H9 (cell line): ENCODE measurements at regions not wholly inside any gene's neighbourhood (a gene's known extent, or its start where the extent isn't known, plus 50 kb on each side); places are given as distances from the start of the nearest gene placed in this dataset.

Experiments
- DNase-seq: peaks from one replicate; pipeline ENCODE4 v3.0.0-alpha.2; 2017
- H2AFZ ChIP-seq: one replicate; pipeline ENCODE4 v1.6.1; 2013; ENCODE audit warnings: mild to moderate bottlenecking, low read length, control low read depth, moderate library complexity
- H2AK5ac ChIP-seq: 2 replicates; pipeline ENCODE4 v1.6.1; 2013; ENCODE audit warnings: low read length, control low read depth, mixed read lengths; ENCODE audit not compliant: insufficient read length
- H2BK120ac ChIP-seq: one replicate; pipeline ENCODE4 v1.6.1; 2013; ENCODE audit warnings: low read depth, mild to moderate bottlenecking, low read length, control low read depth, inconsistent platforms; ENCODE audit not compliant: poor library complexity, severe bottlenecking
- H2BK12ac ChIP-seq: 2 replicates; pipeline ENCODE4 v1.6.1; 2013; ENCODE audit warnings: low read length, control low read depth, mixed read lengths, low read depth; ENCODE audit not compliant: insufficient read length
- H2BK15ac ChIP-seq: 2 replicates; pipeline ENCODE4 v1.6.1; 2013; ENCODE audit warnings: low read depth, low read length, control low read depth
- H2BK20ac ChIP-seq: one replicate; pipeline ENCODE4 v1.6.1; 2013; ENCODE audit warnings: low read depth, mild to moderate bottlenecking, low read length, control low read depth, inconsistent platforms; ENCODE audit not compliant: poor library complexity, severe bottlenecking
- H2BK5ac ChIP-seq: 2 replicates; pipeline ENCODE4 v1.6.1; 2013; ENCODE audit warnings: low read length, control low read depth, mixed read lengths; ENCODE audit not compliant: insufficient read length
- H3K14ac ChIP-seq: 2 replicates; pipeline ENCODE4 v1.6.1; 2013; ENCODE audit warnings: low read length, control low read depth; ENCODE audit not compliant: insufficient read depth
- H3K18ac ChIP-seq: 2 replicates; pipeline ENCODE4 v1.6.1; 2013; ENCODE audit warnings: low read depth, mild to moderate bottlenecking, mixed read lengths, low read length, control low read depth; ENCODE audit not compliant: insufficient read length
- H3K23ac ChIP-seq: 2 replicates; pipeline ENCODE4 v1.6.1; 2013; ENCODE audit warnings: low read length, control low read depth, mixed read lengths, low read depth; ENCODE audit not compliant: insufficient read length
- H3K23me2 ChIP-seq: 2 replicates; pipeline ENCODE4 v1.6.1; 2013; ENCODE audit warnings: low read depth, mild to moderate bottlenecking, mixed read lengths, low read length, control low read depth; ENCODE audit not compliant: insufficient read length, poor library complexity, severe bottlenecking
- H3K27ac ChIP-seq: 2 replicates; pipeline ENCODE4 v1.5.1; 2013; ENCODE audit warnings: low read length, control low read depth, mixed read lengths, low read depth; ENCODE audit not compliant: insufficient read length
- H3K27me3 ChIP-seq: 2 replicates; pipeline ENCODE4 v1.6.1; 2013; ENCODE audit warnings: low read length, control low read depth, inconsistent platforms; ENCODE audit not compliant: insufficient read depth
- H3K4ac ChIP-seq: 2 replicates; pipeline ENCODE4 v1.6.1; 2013; ENCODE audit warnings: low read depth, mild to moderate bottlenecking, control low read depth, inconsistent platforms, low read length, moderate library complexity
- H3K4me1 ChIP-seq: 2 replicates; pipeline ENCODE4 v1.6.1; 2013; ENCODE audit warnings: low read length, control low read depth, inconsistent platforms; ENCODE audit not compliant: insufficient read depth
- H3K4me2 ChIP-seq: 2 replicates; pipeline ENCODE4 v1.6.1; 2013; ENCODE audit warnings: low read length, control low read depth, mixed read lengths; ENCODE audit not compliant: insufficient read length, insufficient read depth
- H3K56ac ChIP-seq: 2 replicates; pipeline ENCODE4 v1.6.1; 2013; ENCODE audit warnings: low read depth, mild to moderate bottlenecking, mixed read lengths, low read length, control low read depth; ENCODE audit not compliant: insufficient read length
- H3K79me1 ChIP-seq: 2 replicates; pipeline ENCODE4 v1.6.1; 2013; ENCODE audit warnings: low read depth, mild to moderate bottlenecking, moderate library complexity, low read length, control low read depth, inconsistent platforms; ENCODE audit not compliant: insufficient read depth, poor library complexity, severe bottlenecking
- H3K79me2 ChIP-seq: 2 replicates; pipeline ENCODE4 v1.6.1; 2013; ENCODE audit warnings: low read length, control low read depth, inconsistent platforms; ENCODE audit not compliant: insufficient read depth
- H3K9ac ChIP-seq: 2 replicates; pipeline ENCODE4 v1.6.1; 2013; ENCODE audit warnings: low read length, control low read depth, mixed read lengths; ENCODE audit not compliant: insufficient read length; ENCODE audit errors: extremely low read depth
- H3K9me3 ChIP-seq: one replicate; pipeline ENCODE4 v1.6.1; 2013; ENCODE audit warnings: low read depth, low read length, inconsistent platforms; ENCODE audit not compliant: control insufficient read depth
- H3T11ph ChIP-seq: one replicate; pipeline ENCODE4 v1.6.1; 2013; ENCODE audit warnings: mild to moderate bottlenecking, low read length, control low read depth, inconsistent platforms
- H4K20me1 ChIP-seq: one replicate; pipeline ENCODE4 v1.6.1; 2013; ENCODE audit not compliant: control insufficient read depth, insufficient read length, insufficient read depth
- H4K5ac ChIP-seq: 2 replicates; pipeline ENCODE4 v1.6.1; 2013; ENCODE audit warnings: low read depth, mild to moderate bottlenecking, mixed read lengths, low read length, control low read depth; ENCODE audit not compliant: insufficient read length
- H4K8ac ChIP-seq: replicated peaks from 2 replicates; pipeline ENCODE4 v1.6.1; 2013; ENCODE audit warnings: low read length, control low read depth, mixed read lengths, low read depth; ENCODE audit not compliant: insufficient read length
- H4K91ac ChIP-seq: 2 replicates; pipeline ENCODE4 v1.6.1; 2013; ENCODE audit warnings: low read depth, mild to moderate bottlenecking, moderate library complexity, mixed read lengths, low read length, control low read depth; ENCODE audit not compliant: insufficient read length
- H3K27ac Mint-ChIP-seq, 3 experiments: 2 replicates in 2 of 3; 3 replicates in 1 of 3; pipeline ENCODE4 v1.8.0; 2020 to 2021; ENCODE audit warnings: mixed read lengths in 3 of 3, mild to moderate bottlenecking in 1 of 3, moderate library complexity in 1 of 3
- H3K27me3 Mint-ChIP-seq: 2 replicates; pipeline ENCODE4 v1.8.0; 2021; ENCODE audit warnings: low read depth, mild to moderate bottlenecking, moderate library complexity, mixed read lengths
- H3K36me3 Mint-ChIP-seq, 3 experiments: 2 replicates in 2 of 3; 3 replicates in 1 of 3; pipeline ENCODE4 v1.8.0; 2020 to 2021; ENCODE audit warnings: low read depth in 3 of 3, mixed read lengths in 3 of 3; ENCODE audit not compliant: insufficient read depth in 1 of 3
- H3K4me1 Mint-ChIP-seq, 2 experiments: 2 replicates each; pipeline ENCODE4 v1.8.0; 2020; ENCODE audit warnings: mixed read lengths in 2 of 2
- H3K4me3 Mint-ChIP-seq, 2 experiments: 2 replicates in 1 of 2; 3 replicates in 1 of 2; pipeline ENCODE4 v1.8.0; 2020 to 2021; ENCODE audit warnings: mild to moderate bottlenecking in 2 of 2, mixed read lengths in 2 of 2, moderate library complexity in 1 of 2
- H3K9me3 Mint-ChIP-seq, 2 experiments: 2 replicates in 1 of 2; 3 replicates in 1 of 2; pipeline ENCODE4 v1.8.0; 2020; ENCODE audit warnings: mild to moderate bottlenecking in 2 of 2, mixed read lengths in 2 of 2, moderate library complexity in 1 of 2
- CTCF ChIP-seq: fragments of 200-600 bp; sonication (generic); conservative IDR thresholded peaks from 3 replicates; pipeline ENCODE4 v1.8.0; 2021; ENCODE audit warnings: antibody characterized with exemption, mild to moderate bottlenecking
- WGBS: extraction: QIAGEN DNeasy Blood & Tissue Kit; methylation state at CpG from one replicate; pipeline ENCODE4 v1.1.7; 2013; ENCODE audit warnings: missing lambda C conversion rate, low lambda C conversion rate, mixed read lengths; ENCODE audit not compliant: insufficient read length; ENCODE audit errors: extremely low coverage; 5-methylcytosine and 5-hydroxymethylcytosine counted together

GRCh38 chr2:12304564-12305171 is 412.1 kb upstream of the TRIB2 start:
- no peak overlapping the region for H3K27ac ChIP-seq
- no peak overlapping the region for H3K56ac ChIP-seq
- H3K4me1 ChIP-seq = no peaks in the 10 kb centered on the region
- H4K91ac ChIP-seq = no peak overlapping the region
- H3K9ac ChIP-seq = no peak overlapping the region
- no peak overlapping the region for H3K4me2 ChIP-seq
- H3T11ph ChIP-seq = no peak overlapping the region
- no peak for TF ChIP-seq CTCF
- H2AFZ ChIP-seq = no peak overlapping the region
- no peak overlapping the region for H4K5ac ChIP-seq
- H3K79me1 ChIP-seq = no peaks in the 10 kb centered on the region
- no peak for DNase-seq
- no peaks in the 10 kb centered on the region for H3K9me3 ChIP-seq
- H3K27me3 ChIP-seq = no peaks in the 10 kb centered on the region
- no CpG with 5 or more reads among the region's 2 CpGs for WGBS
- no peak overlapping the region for H2BK120ac ChIP-seq
- H2AK5ac ChIP-seq = no peak overlapping the region
- H4K8ac ChIP-seq = no peak overlapping the region
- no peak overlapping the region for H3K23ac ChIP-seq
- H4K20me1 ChIP-seq = no peaks in the 10 kb centered on the region
- no peak overlapping the region for H2BK12ac ChIP-seq
- H3K23me2 ChIP-seq = no peaks in the 10 kb centered on the region
- no peaks in the 10 kb centered on the region for H3K79me2 ChIP-seq
- H3K4ac ChIP-seq = no peak overlapping the region
- H3K18ac ChIP-seq = no peak overlapping the region
- no peak overlapping the region; a peak in 1 of 7 replicates for H3K27ac Mint-ChIP-seq
- no peaks in the 10 kb centered on the region for H3K27me3 Mint-ChIP-seq
- no peak overlapping the region for H3K14ac ChIP-seq
- H3K9me3 Mint-ChIP-seq = no peaks in the 10 kb centered on the region; a peak in 1 of 5 replicates
- no peak overlapping the region for H2BK15ac ChIP-seq
- no peaks in the 10 kb centered on the region for H3K36me3 Mint-ChIP-seq
- H3K4me3 Mint-ChIP-seq = no peak overlapping the region
- peaks cover 11 to 16% of the 10 kb centered on the region in 2 experiments for H3K4me1 Mint-ChIP-seq
- H2BK20ac ChIP-seq = no peak overlapping the region
- no peak overlapping the region for H2BK5ac ChIP-seq
